ENCODE measurements at regions not wholly inside any gene's neighbourhood (a gene's known extent, or its start where the extent isn't known, plus 50 kb on each side); places are given as distances from the start of the nearest gene placed in this dataset.

GRCh38 chr17:33671491-33671890 lies 378.4 kb upstream of the ASIC2 start:
- H3K27me3 ChIP-seq (ENCODE audit: control insufficient read depth, insufficient read depth) = no peaks in the 10 kb centered on the region
- no peak overlapping the region for H3K4me3 ChIP-seq (ENCODE audit: low read length)
- no peak overlapping the region for H3K27ac ChIP-seq (ENCODE audit: low read length)
- 92% methylated on average over 5 of the region's 5 CpGs for whole genome bisulfite sequencing
- H3K4me1 ChIP-seq (ENCODE audit: control insufficient read depth, insufficient read depth, low read length) = peaks cover 3% of the 10 kb centered on the region
- ATAC-seq = no peak
- no peak for DNase-seq
- intact Hi-C loops (cut with DNase I) = loop anchor here in 3 of 4 donors (5.0 to 10.0 kb wide), 3 partner anchors 147 to 637 kb away; no protein-coding TSS in a partner anchor
- no peaks in the 10 kb centered on the region for H3K9me3 ChIP-seq (ENCODE audit: control insufficient read depth, low read length)

GRCh38 chr17:33674685-33675084 lies 381.6 kb upstream of the ASIC2 start:
- peak in 2 of 3 donors; percentile 42 to 78 for DNase-seq

GRCh38 chr17:33676444-33676843 lies 383.3 kb upstream of the ASIC2 start:
- no peaks in the 10 kb centered on the region for H3K9me3 ChIP-seq (ENCODE audit: control insufficient read depth, low read length)
- no peak overlapping the region for H3K27ac ChIP-seq (ENCODE audit: low read length)
- 50% methylated on average over 3 of the region's 3 CpGs for WGBS
- intact Hi-C loops (cut with DNase I) = loop anchor here in 3 of 4 donors (5.0 to 10.0 kb wide), 3 partner anchors 152 to 642 kb away; no protein-coding TSS in a partner anchor
- ATAC-seq (no peak), DNase-seq (no peak)
- H3K4me1 ChIP-seq (ENCODE audit: control insufficient read depth, insufficient read depth, low read length) = no peaks in the 10 kb centered on the region
- H3K27me3 ChIP-seq (ENCODE audit: control insufficient read depth, insufficient read depth) = no peaks in the 10 kb centered on the region
- no peak overlapping the region for H3K4me3 ChIP-seq (ENCODE audit: low read length)

More at GRCh38 chr17:33674685-33675084, 381.6 kb upstream of the ASIC2 start:
- H3K27ac ChIP-seq (ENCODE audit: low read length) = no peak overlapping the region
- intact Hi-C loops (cut with DNase I) = loop anchor here in 3 of 4 donors (5.0 to 10.0 kb wide), 3 partner anchors 150 to 640 kb away; no protein-coding TSS in a partner anchor
- no peaks in the 10 kb centered on the region for H3K9me3 ChIP-seq (ENCODE audit: control insufficient read depth, low read length)
- 29% methylated on average over 8 of the region's 8 CpGs for WGBS
- ATAC-seq = peak; percentile 85 to 90
- no peaks in the 10 kb centered on the region for H3K4me1 ChIP-seq (ENCODE audit: control insufficient read depth, insufficient read depth, low read length)
- H3K27me3 ChIP-seq (ENCODE audit: control insufficient read depth, insufficient read depth) = no peaks in the 10 kb centered on the region
- no peak overlapping the region for H3K4me3 ChIP-seq (ENCODE audit: low read length)

- intact Hi-C loops (cut with DNase I) = loop anchor here in 3 of 4 donors (5.0 to 10.0 kb wide), 3 partner anchors 155 to 645 kb away; no protein-coding TSS in a partner anchor
- no peaks in the 10 kb centered on the region for H3K9me3 ChIP-seq (ENCODE audit: control insufficient read depth, low read length)
- 89% methylated on average over 6 of the region's 6 CpGs for WGBS
- H3K27ac ChIP-seq (ENCODE audit: low read length) = no peak overlapping the region
- H3K27me3 ChIP-seq (ENCODE audit: control insufficient read depth, insufficient read depth) = no peaks in the 10 kb centered on the region
- no peaks in the 10 kb centered on the region for H3K4me1 ChIP-seq (ENCODE audit: control insufficient read depth, insufficient read depth, low read length)
- ATAC-seq = no peak
- no peak for DNase-seq
- H3K4me3 ChIP-seq (ENCODE audit: low read length) = no peak overlapping the region
These were observed 386.5 kb upstream of the ASIC2 start for GRCh38 chr17:33679595-33679994.

- no peak for DNase-seq
- Histone ChIP-seq H3K4me3 (ENCODE audit: low read length) (no peak overlapping the region), H3K4me1 (ENCODE audit: control insufficient read depth, insufficient read depth, low read length) (no peaks in the 10 kb centered on the region), H3K27me3 (ENCODE audit: control insufficient read depth, insufficient read depth) (no peaks in the 10 kb centered on the region), H3K9me3 (ENCODE audit: control insufficient read depth, low read length) (no peaks in the 10 kb centered on the region), H3K27ac (ENCODE audit: low read length) (no peak overlapping the region)
- no peak for ATAC-seq
- intact Hi-C loops (cut with DNase I) = no loop called here
- WGBS = 65% methylated on average over 4 of the region's 4 CpGs
These were observed 387.4 kb upstream of the ASIC2 start for GRCh38 chr17:33680472-33680871.

- intact Hi-C loops (cut with DNase I) = no loop called here
- ATAC-seq = no peak
These were observed 389.5 kb upstream of the ASIC2 start for GRCh38 chr17:33682599-33682998.

GRCh38 chr17:33684735-33685134 lies 391.6 kb upstream of the ASIC2 start:
- no peak overlapping the region for H3K27ac ChIP-seq (ENCODE audit: low read length)
- no peaks in the 10 kb centered on the region for H3K9me3 ChIP-seq (ENCODE audit: control insufficient read depth, low read length)
- 59% methylated on average over 6 of the region's 6 CpGs for WGBS
- no peak for ATAC-seq
- no peaks in the 10 kb centered on the region for H3K4me1 ChIP-seq (ENCODE audit: control insufficient read depth, insufficient read depth, low read length)
- intact Hi-C loops (cut with DNase I) = no loop called here
- H3K4me3 ChIP-seq (ENCODE audit: low read length) = no peak overlapping the region
- DNase-seq = no peak
- peaks cover 4% of the 10 kb centered on the region for H3K27me3 ChIP-seq (ENCODE audit: control insufficient read depth, insufficient read depth)

More at GRCh38 chr17:33682599-33682998, 389.5 kb upstream of the ASIC2 start:
- Histone ChIP-seq H3K27me3 (ENCODE audit: control insufficient read depth, insufficient read depth) (no peaks in the 10 kb centered on the region), H3K27ac (ENCODE audit: low read length) (no peak overlapping the region), H3K4me1 (ENCODE audit: control insufficient read depth, insufficient read depth, low read length) (no peaks in the 10 kb centered on the region), H3K4me3 (ENCODE audit: low read length) (no peak overlapping the region), H3K9me3 (ENCODE audit: control insufficient read depth, low read length) (no peaks in the 10 kb centered on the region)
- no peak for DNase-seq

- intact Hi-C loops (cut with DNase I) = no loop called here
- H3K4me1 ChIP-seq (ENCODE audit: control insufficient read depth, insufficient read depth, low read length) = no peaks in the 10 kb centered on the region
- no peaks in the 10 kb centered on the region for H3K9me3 ChIP-seq (ENCODE audit: control insufficient read depth, low read length)
- H3K4me3 ChIP-seq (ENCODE audit: low read length) = no peak overlapping the region
- no peak overlapping the region for H3K27ac ChIP-seq (ENCODE audit: low read length)
- DNase-seq (no peak), ATAC-seq (no peak)
- 82% methylated on average over 4 of the region's 4 CpGs for WGBS
- H3K27me3 ChIP-seq (ENCODE audit: control insufficient read depth, insufficient read depth) = peaks cover 4% of the 10 kb centered on the region
These were observed 393.1 kb upstream of the ASIC2 start for GRCh38 chr17:33686171-33686570.

GRCh38 chr17:33687831-33688230 lies 394.7 kb upstream of the ASIC2 start:
- intact Hi-C loops (cut with DNase I) = no loop called here
- Histone ChIP-seq H3K4me1 (ENCODE audit: control insufficient read depth, insufficient read depth, low read length) (no peaks in the 10 kb centered on the region), H3K9me3 (ENCODE audit: control insufficient read depth, low read length) (no peaks in the 10 kb centered on the region), H3K4me3 (ENCODE audit: low read length) (no peak overlapping the region), H3K27ac (ENCODE audit: low read length) (no peak overlapping the region), H3K27me3 (ENCODE audit: control insufficient read depth, insufficient read depth) (peaks cover 4% of the 10 kb centered on the region)
- ATAC-seq = no peak
- 75% methylated on average over 3 of the region's 3 CpGs for WGBS
- no peak for DNase-seq

- peaks cover 4% of the 10 kb centered on the region for H3K27me3 ChIP-seq (ENCODE audit: control insufficient read depth, insufficient read depth)
- H3K4me1 ChIP-seq (ENCODE audit: control insufficient read depth, insufficient read depth, low read length) = no peaks in the 10 kb centered on the region
- no peaks in the 10 kb centered on the region for H3K9me3 ChIP-seq (ENCODE audit: control insufficient read depth, low read length)
- WGBS = 82% methylated on average over 4 of the region's 4 CpGs
- H3K4me3 ChIP-seq (ENCODE audit: low read length) = no peak overlapping the region
- DNase-seq = no peak
- H3K27ac ChIP-seq (ENCODE audit: low read length) = no peak overlapping the region
- intact Hi-C loops (cut with DNase I) = no loop called here
- no peak for ATAC-seq
These were observed 395.7 kb upstream of the ASIC2 start for GRCh38 chr17:33688771-33689170.

GRCh38 chr17:33689725-33690124 lies 396.6 kb upstream of the ASIC2 start:
- Histone ChIP-seq H3K27ac (ENCODE audit: low read length) (no peak overlapping the region), H3K27me3 (ENCODE audit: control insufficient read depth, insufficient read depth) (peaks cover 4% of the 10 kb centered on the region), H3K9me3 (ENCODE audit: control insufficient read depth, low read length) (no peaks in the 10 kb centered on the region), H3K4me1 (ENCODE audit: control insufficient read depth, insufficient read depth, low read length) (no peaks in the 10 kb centered on the region), H3K4me3 (ENCODE audit: low read length) (no peak overlapping the region)
- 64% methylated on average over 2 of the region's 2 CpGs for WGBS
- no peak for DNase-seq
- no peak for ATAC-seq
- intact Hi-C loops (cut with DNase I) = no loop called here

GRCh38 chr17:33695431-33695830 lies 402.3 kb upstream of the ASIC2 start:
- ATAC-seq (no peak), DNase-seq (no peak)
- Histone ChIP-seq H3K4me3 (ENCODE audit: low read length) (no peak overlapping the region), H3K27me3 (ENCODE audit: control insufficient read depth, insufficient read depth) (no peaks in the 10 kb centered on the region), H3K4me1 (ENCODE audit: control insufficient read depth, insufficient read depth, low read length) (no peaks in the 10 kb centered on the region), H3K27ac (ENCODE audit: low read length) (no peak overlapping the region), H3K9me3 (ENCODE audit: control insufficient read depth, low read length) (no peaks in the 10 kb centered on the region)
- intact Hi-C loops (cut with DNase I) = no loop called here
